SK-N-SH treated with all-trans-retinoic acid at 6 μM for 48 hours (cell line): ENCODE measurements at regions not wholly inside any gene's neighbourhood (a gene's known extent, or its start where the extent isn't known, plus 50 kb on each side); places are given as distances from the start of the nearest gene placed in this dataset.

Experiments
- ATAC-seq: fragments of 200-7000 bp; cut with Tn5 transposase; 3 replicates; pipeline ENCODE4 v1.9.1; 2020; ENCODE audit warnings: mild to moderate bottlenecking, moderate library complexity
- ARNTL ChIP-seq: fragments of 450-650 bp; formaldehyde crosslinking; IDR thresholded peaks from 2 replicates; pipeline ENCODE4 v1.5.0; 2020; ENCODE audit warnings: low read depth, mild to moderate bottlenecking, moderate library complexity, borderline replicate concordance
- BACH2 ChIP-seq: fragments of 250-450 bp; sonication (Bioruptor Pico); IDR thresholded peaks from 2 replicates; pipeline ENCODE4 v1.9.0; 2021; ENCODE audit warnings: mild to moderate bottlenecking, borderline replicate concordance
- CREB5 ChIP-seq: fragments of 250-450 bp; sonication (Bioruptor Pico); IDR thresholded peaks from 2 replicates; pipeline ENCODE4 v1.5.1; 2020; ENCODE audit warnings: low read depth, mild to moderate bottlenecking, moderate library complexity
- CSDC2 ChIP-seq: fragments of 250-450 bp; sonication (Bioruptor Pico); IDR thresholded peaks from 2 replicates; pipeline ENCODE4 v1.5.0; 2020; ENCODE audit warnings: mild to moderate bottlenecking, moderate library complexity
- ESRRG ChIP-seq: fragments of 250-450 bp; sonication (Bioruptor Pico); IDR thresholded peaks from 2 replicates; pipeline ENCODE4 v1.6.1; 2021; ENCODE audit warnings: mild to moderate bottlenecking
- GLIS3 ChIP-seq: fragments of 250-450 bp; sonication (Bioruptor Pico); IDR thresholded peaks from 2 replicates; pipeline ENCODE4 v1.5.0; 2020; ENCODE audit warnings: mild to moderate bottlenecking, moderate library complexity
- ISL1 ChIP-seq: fragments of 250-450 bp; sonication (Bioruptor Pico); IDR thresholded peaks from 2 replicates; pipeline ENCODE4 v2.1.2; 2022; ENCODE audit warnings: mild to moderate bottlenecking, moderate library complexity
- OSR1 ChIP-seq: fragments of 250-450 bp; sonication (Bioruptor Pico); IDR thresholded peaks from 2 replicates; pipeline ENCODE4 v1.8.0; 2022; ENCODE audit warnings: moderate library complexity, mild to moderate bottlenecking, inconsistent platforms
- PATZ1 ChIP-seq: fragments of 250-450 bp; sonication (Bioruptor Pico); IDR thresholded peaks from 2 replicates; pipeline ENCODE4 v1.8.0; 2020; ENCODE audit warnings: mild to moderate bottlenecking, moderate library complexity, borderline replicate concordance
- POU6F1 ChIP-seq: fragments of 250-450 bp; sonication (Bioruptor Pico); IDR thresholded peaks from 2 replicates; pipeline ENCODE4 v1.8.0; 2021; ENCODE audit warnings: low read depth, mild to moderate bottlenecking, moderate library complexity, borderline replicate concordance
- PPARA ChIP-seq: fragments of 250-450 bp; sonication (Bioruptor Pico); IDR thresholded peaks from 2 replicates; pipeline ENCODE4 v1.5.0; 2020; ENCODE audit warnings: mild to moderate bottlenecking, borderline replicate concordance
- RARB ChIP-seq: fragments of 250-450 bp; sonication (Bioruptor Pico); IDR thresholded peaks from 2 replicates; pipeline ENCODE4 v1.8.0; 2021; ENCODE audit warnings: mild to moderate bottlenecking, moderate library complexity
- SNAI2 ChIP-seq: fragments of 250-450 bp; sonication (Bioruptor Pico); IDR thresholded peaks from 2 replicates; pipeline ENCODE4 v1.5.0; 2020; ENCODE audit warnings: mild to moderate bottlenecking, moderate library complexity
- TCF4 ChIP-seq: fragments of 250-450 bp; sonication (Bioruptor Pico); IDR thresholded peaks from 2 replicates; pipeline ENCODE4 v1.8.0; 2021; ENCODE audit warnings: mild to moderate bottlenecking, moderate library complexity, borderline replicate concordance
- TOX ChIP-seq: fragments of 250-450 bp; sonication (Bioruptor Pico); IDR thresholded peaks from 2 replicates; pipeline ENCODE4 v1.8.0; 2021; ENCODE audit warnings: mild to moderate bottlenecking, moderate library complexity, borderline replicate concordance
- TSHZ2 ChIP-seq: fragments of 250-450 bp; sonication (Bioruptor Pico); IDR thresholded peaks from 2 replicates; pipeline ENCODE4 v1.5.0; 2020; ENCODE audit warnings: mild to moderate bottlenecking, moderate library complexity
- ZC3H10 ChIP-seq: fragments of 250-450 bp; sonication (Bioruptor Pico); IDR thresholded peaks from 2 replicates; pipeline ENCODE4 v1.5.1; 2021; ENCODE audit warnings: mild to moderate bottlenecking, moderate library complexity
- ZFP3 ChIP-seq: fragments of 250-450 bp; sonication (Bioruptor Pico); IDR thresholded peaks from 2 replicates; pipeline ENCODE4 v1.5.0; 2020; ENCODE audit warnings: mild to moderate bottlenecking, moderate library complexity
- ZFP30 ChIP-seq: fragments of 450-650 bp; formaldehyde crosslinking; IDR thresholded peaks from 2 replicates; pipeline ENCODE4 v1.5.0; 2022; ENCODE audit warnings: mild to moderate bottlenecking, moderate library complexity
- ZNF565 ChIP-seq: fragments of 450-650 bp; formaldehyde crosslinking; conservative IDR thresholded peaks from 2 replicates; pipeline ENCODE4 v1.5.0; 2020; ENCODE audit warnings: low read depth, mild to moderate bottlenecking, moderate library complexity
- ZNF70 ChIP-seq: fragments of 450-650 bp; formaldehyde crosslinking; IDR thresholded peaks from 2 replicates; pipeline ENCODE4 v1.5.0; 2020; ENCODE audit warnings: mild to moderate bottlenecking, moderate library complexity
- ZNF8 ChIP-seq: fragments of 450-650 bp; formaldehyde crosslinking; IDR thresholded peaks from 2 replicates; pipeline ENCODE4 v1.5.0; 2020; ENCODE audit warnings: mild to moderate bottlenecking, moderate library complexity

- TF ChIP-seq CSDC2 (CRISPR knock-in tag) (no peak), SNAI2 (no peak), ZFP30 (CRISPR knock-in tag) (no peak), ZNF8 (CRISPR knock-in tag) (no peak), ZNF565 (CRISPR knock-in tag) (no peak), TSHZ2 (CRISPR knock-in tag) (no peak), TCF4 (CRISPR knock-in tag) (no peak), ZFP3 (CRISPR knock-in tag) (no peak), PATZ1 (no peak), ESRRG (CRISPR knock-in tag) (no peak), ZNF70 (CRISPR knock-in tag) (no peak), RARB (no peak), TOX (CRISPR knock-in tag) (no peak), PPARA (CRISPR knock-in tag) (no peak), BACH2 (CRISPR knock-in tag) (no peak), OSR1 (CRISPR knock-in tag) (no peak), ISL1 (CRISPR knock-in tag) (no peak), CREB5 (no peak)
- no peak for ATAC-seq
Measured at GRCh38 chr4:29549342-29549741, 1170.8 kb upstream of the PCDH7 start.

- no peak for TF ChIP-seq ZFP3 (CRISPR knock-in tag)
- no peak for TF ChIP-seq TCF4 (CRISPR knock-in tag)
- no peak for TF ChIP-seq GLIS3 (CRISPR knock-in tag)
- TF ChIP-seq TOX (CRISPR knock-in tag): no peak
- TF ChIP-seq BACH2 (CRISPR knock-in tag): no peak
- no peak for ATAC-seq
Measured at GRCh38 chr4:29551821-29552220, 1168.3 kb upstream of the PCDH7 start.

- no peak for TF ChIP-seq ZNF70 (CRISPR knock-in tag)
- no peak for TF ChIP-seq ARNTL
- no peak for TF ChIP-seq OSR1 (CRISPR knock-in tag)
- no peak for TF ChIP-seq ESRRG (CRISPR knock-in tag)
- no peak for TF ChIP-seq POU6F1 (CRISPR knock-in tag)
- TF ChIP-seq GLIS3 (CRISPR knock-in tag): no peak
- TF ChIP-seq TOX (CRISPR knock-in tag): no peak
- no peak for TF ChIP-seq ZNF565 (CRISPR knock-in tag)
- TF ChIP-seq CSDC2 (CRISPR knock-in tag): no peak
- TF ChIP-seq ZNF8 (CRISPR knock-in tag): no peak
- no peak for ATAC-seq
Measured at GRCh38 chr4:29553846-29554245, 1166.3 kb upstream of the PCDH7 start.

- TF ChIP-seq GLIS3 (CRISPR knock-in tag): no peak
- no peak for TF ChIP-seq PPARA (CRISPR knock-in tag)
- no peak for TF ChIP-seq SNAI2
- no peak for TF ChIP-seq OSR1 (CRISPR knock-in tag)
- no peak for TF ChIP-seq ESRRG (CRISPR knock-in tag)
- TF ChIP-seq ARNTL: no peak
- no peak for TF ChIP-seq TOX (CRISPR knock-in tag)
- no peak for TF ChIP-seq RARB
- TF ChIP-seq ZC3H10 (CRISPR knock-in tag): no peak
- TF ChIP-seq ZFP30 (CRISPR knock-in tag): no peak
- no peak for TF ChIP-seq TSHZ2 (CRISPR knock-in tag)
- no peak for TF ChIP-seq BACH2 (CRISPR knock-in tag)
- TF ChIP-seq ZNF8 (CRISPR knock-in tag): no peak
- no peak for TF ChIP-seq TCF4 (CRISPR knock-in tag)
- TF ChIP-seq, all 23 proteins: peak for 0
- ATAC-seq: no peak
Measured at GRCh38 chr4:29558789-29559188, 1161.4 kb upstream of the PCDH7 start.
